Right lobe of liver (tissue), 6 donors: ENCODE measurements at regions not wholly inside any gene's neighbourhood (a gene's known extent, or its start where the extent isn't known, plus 50 kb on each side); places are given as distances from the start of the nearest gene placed in this dataset.
A peak's percentile ranks its signal among the peaks of the same experiment; 100 is the strongest.
"Not testable (repeated sequence)": the region's sequence is repeated elsewhere in the genome, so short reads cannot be mapped to it uniquely, and the experiment has no call there.

Experiments used
- ATAC-seq, 4 donors: fragments of 200-7000 bp; cut with Tn5 transposase; one replicate each; pipeline ENCODE4 v1.9.1; 2020; ENCODE audit warnings: mild to moderate bottlenecking in 4 of 4, moderate library complexity in 4 of 4
- DNase-seq, 3 donors: peaks; one replicate each; pipeline ENCODE4 v3.0.0-alpha.2; 2020
- H3K27ac ChIP-seq, 3 donors: fragments of 200-600 bp; one replicate each; pipeline ENCODE4 v1.8.0; 2022
- H3K27me3 ChIP-seq, 2 donors: fragments of 200-600 bp; one replicate each; pipeline ENCODE4 v1.8.0; 2022
- H3K36me3 ChIP-seq, 4 donors: fragments of 200-600 bp; sonication (generic) in 1 of 4; one replicate each; pipeline versions ENCODE4 v1.5.1 to v1.8.0; 2017 to 2022; ENCODE audit warnings: control low read depth in 1 of 4
- H3K4me1 ChIP-seq, 4 donors: fragments of 200-600 bp; sonication (generic) in 1 of 4; one replicate each; pipeline versions ENCODE4 v1.5.1 to v1.8.0; 2017 to 2022; ENCODE audit warnings: control low read depth in 1 of 4
- H3K4me3 ChIP-seq, 3 donors: fragments of 200-600 bp; one replicate each; pipeline ENCODE4 v1.8.0; 2022
- H3K9me3 ChIP-seq, 4 donors: fragments of 200-600 bp; sonication (generic) in 1 of 4; one replicate each; pipeline versions ENCODE4 v1.5.1 to v1.8.0; 2017 to 2022; ENCODE audit warnings: control low read depth in 1 of 4
- CTCF ChIP-seq, 4 donors: fragments of 200-600 bp in 3 of 4; fragments of 450-650 bp in 1 of 4; IDR thresholded peaks; one replicate each; pipeline versions ENCODE4 v1.5.1 to v1.8.0; 2016 to 2022; ENCODE audit warnings: antibody characterized with exemption in 4 of 4, mild to moderate bottlenecking in 2 of 4
- POLR2A ChIP-seq: fragments of 450-650 bp; IDR thresholded peaks from one replicate; pipeline ENCODE4 v1.6.1; 2017; ENCODE audit warnings: antibody characterized with exemption, mild to moderate bottlenecking
- WGBS: methylation state at CpG from one replicate; pipeline ENCODE4 v1.1.6; 2018; ENCODE audit warnings: low coverage, low lambda C conversion rate; ENCODE audit not compliant: insufficient coverage; ENCODE audit errors: missing lambda C conversion rate; 5-methylcytosine and 5-hydroxymethylcytosine counted together
- intact Hi-C, 2 donors: fragments of 100-400 bp; cut with DNase I; formaldehyde crosslinking; loops; one replicate each; pipeline versions ENCODE4 v1.11.2 to v1.14.1; 2022
- donor health status: DM: no; HTN: yes; CAD: no.
- donor health status: DM: no; HTN: no; CAD: no.
- donor health status: DM: no; HTN: no; CAD: no.
- donor health status: DM: no; HTN: yes; CAD: no.
- donor health status: DM: no; HTN: yes; CAD: no.

- H3K4me3 ChIP-seq = no peak overlapping the region
- no peak for ATAC-seq
- no peaks in the 10 kb centered on the region for H3K36me3 ChIP-seq
- H3K27me3 ChIP-seq = no peaks in the 10 kb centered on the region
- no peak for TF ChIP-seq POLR2A
- TF ChIP-seq CTCF (IDR thresholded peaks at IDR 0.05) = no peak
- no peaks in the 10 kb centered on the region for H3K9me3 ChIP-seq
- no peak for DNase-seq
- intact Hi-C loops = no loop called here
- H3K27ac ChIP-seq = no peak overlapping the region
- H3K4me1 ChIP-seq = no peaks in the 10 kb centered on the region
- 65% methylated on average over 10 of the region's 12 CpGs for WGBS
These were observed 124.5 kb upstream of the SYT13 start for GRCh38 chr11:45410391-45411227.

- H3K27ac ChIP-seq = no peak overlapping the region
- DNase-seq (no peak), ATAC-seq (no peak)
- TF ChIP-seq CTCF (IDR thresholded peaks at IDR 0.05) (no peak), POLR2A (no peak)
- no CpG with 5 or more reads among the region's 6 CpGs for WGBS
- H3K4me1 ChIP-seq = no peaks in the 10 kb centered on the region
- no peaks in the 10 kb centered on the region for H3K27me3 ChIP-seq
- intact Hi-C loops = no loop called here
- no peaks in the 10 kb centered on the region for H3K9me3 ChIP-seq
- H3K4me3 ChIP-seq = no peak overlapping the region
- no peaks in the 10 kb centered on the region for H3K36me3 ChIP-seq
These were observed 123.4 kb upstream of the SYT13 start for GRCh38 chr11:45409587-45409986.

GRCh38 chr11:45407226-45407625 lies 121.1 kb upstream of the SYT13 start:
- intact Hi-C loops = no loop called here
- H3K36me3 ChIP-seq = no peaks in the 10 kb centered on the region
- H3K9me3 ChIP-seq = no peaks in the 10 kb centered on the region
- no peak overlapping the region for H3K27ac ChIP-seq
- no peak for TF ChIP-seq POLR2A
- TF ChIP-seq CTCF (IDR thresholded peaks at IDR 0.05) = no peak
- H3K27me3 ChIP-seq = no peaks in the 10 kb centered on the region
- WGBS = no CpG with 5 or more reads among the region's 4 CpGs
- DNase-seq = no peak
- H3K4me3 ChIP-seq = no peak overlapping the region
- peak in 1 of 4 donors; percentile 12 for ATAC-seq
- no peaks in the 10 kb centered on the region for H3K4me1 ChIP-seq

GRCh38 chr11:45405916-45406670 lies 120.0 kb upstream of the SYT13 start:
- ATAC-seq (peak; percentile 32 to 83 (median 56)), DNase-seq (no peak)
- Histone ChIP-seq H3K9me3 (no peaks in the 10 kb centered on the region), H3K36me3 (no peaks in the 10 kb centered on the region), H3K27me3 (no peaks in the 10 kb centered on the region), H3K4me1 (no peaks in the 10 kb centered on the region), H3K27ac (no peak overlapping the region), H3K4me3 (no peak overlapping the region)
- intact Hi-C loops = no loop called here
- 42% methylated on average over 2 of the region's 3 CpGs for WGBS
- no peak for TF ChIP-seq POLR2A
- peak; percentile 37 to 59 (median 55) for TF ChIP-seq CTCF (IDR thresholded peaks at IDR 0.05)

- ATAC-seq = not testable (repeated sequence)
- WGBS = 25% methylated on average over 1 of the region's 1 CpG
These were observed 117.4 kb upstream of the SYT13 start for GRCh38 chr11:45403521-45403920.

More at GRCh38 chr11:45403521-45403920, 117.4 kb upstream of the SYT13 start:
- H3K27ac ChIP-seq, H3K36me3 ChIP-seq, H3K27me3 ChIP-seq, H3K9me3 ChIP-seq, H3K4me1 ChIP-seq, intact Hi-C loops, DNase-seq, H3K4me3 ChIP-seq: not testable (repeated sequence)
